HG03196 (cell line): ENCODE measurements at regions not wholly inside any gene's neighbourhood (a gene's known extent, or its start where the extent isn't known, plus 50 kb on each side); places are given as distances from the start of the nearest gene placed in this dataset.
"Not testable (repeated sequence)": the region's sequence is repeated elsewhere in the genome, so short reads cannot be mapped to it uniquely, and the experiment has no call there.

Source experiments
- ATAC-seq: cut with Tn5 transposase; IDR thresholded peaks from one replicate; pipeline ENCODE4 v1.9.1; 2021; ENCODE audit not compliant: unreplicated experiment

GRCh38 chr3:157589211-157589610 is 86.0 kb upstream of the VEPH1 start:
- ATAC-seq = no peak

- no peak for ATAC-seq
Observed at GRCh38 chr3:157588386-157589060, 85.3 kb upstream of the VEPH1 start.

GRCh38 chr3:157586293-157586692 is 83.1 kb upstream of the VEPH1 start:
- ATAC-seq = no peak

- ATAC-seq = no peak
Observed at GRCh38 chr3:157585386-157585785, 82.2 kb upstream of the VEPH1 start.

- ATAC-seq = no peak
Observed at GRCh38 chr3:157582637-157582973, 79.4 kb upstream of the VEPH1 start.

- ATAC-seq = not testable (repeated sequence)
Observed at GRCh38 chr3:157581956-157582636, 78.9 kb upstream of the VEPH1 start.

- ATAC-seq = no peak
Observed at GRCh38 chr3:157581371-157581770, 78.2 kb upstream of the VEPH1 start.

- ATAC-seq = no peak
Observed at GRCh38 chr3:157578181-157578580, 75.0 kb upstream of the VEPH1 start.

GRCh38 chr3:157574531-157574930 is 71.3 kb upstream of the VEPH1 start:
- ATAC-seq = no peak

- no peak for ATAC-seq
Observed at GRCh38 chr3:157573780-157574378, 70.7 kb upstream of the VEPH1 start.

GRCh38 chr3:157573281-157573680 is 70.1 kb upstream of the VEPH1 start:
- ATAC-seq = no peak

GRCh38 chr3:157572559-157573270 is 69.5 kb upstream of the VEPH1 start:
- peak; percentile 64 for ATAC-seq

- no peak for ATAC-seq
Observed at GRCh38 chr3:157566596-157566995, 63.4 kb upstream of the VEPH1 start.

- ATAC-seq = no peak
Observed at GRCh38 chr3:157559401-157559800, 56.2 kb upstream of the VEPH1 start.
